Body of pancreas (tissue), 4 donors: ENCODE measurements at regions not wholly inside any gene's neighbourhood (a gene's known extent, or its start where the extent isn't known, plus 50 kb on each side); places are given as distances from the start of the nearest gene placed in this dataset.

Source experiments
- ATAC-seq: fragments of 150-250 bp; one replicate; pipeline ENCODE4 v1.9.1; 2016
- DNase-seq, 4 donors: peaks; one replicate each; pipeline ENCODE4 v3.0.0-alpha.2; 2019
- H3K27ac ChIP-seq, 4 donors: fragments of 200-600 bp; sonication (generic); 1 replicate in 3 of 4; 2 replicates in 1 of 4; pipeline versions ENCODE4 v1.5.1 to v1.6.1; 2016 to 2019; ENCODE audit warnings: mild to moderate bottlenecking in 1 of 4, mixed read lengths in 1 of 4, moderate library complexity in 1 of 4
- H3K27me3 ChIP-seq, 2 donors: fragments of 200-600 bp; sonication (generic); one replicate each; pipeline ENCODE4 v1.6.0; 2016; ENCODE audit warnings: mild to moderate bottlenecking in 1 of 2
- H3K36me3 ChIP-seq, 2 donors: fragments of 200-600 bp; sonication (generic); replicated peaks in 1 of 2; 2 replicates each; pipeline ENCODE4 v1.5.1; 2016; ENCODE audit warnings: low read depth in 2 of 2; ENCODE audit not compliant: insufficient read depth in 1 of 2
- H3K4me1 ChIP-seq: fragments of 200-600 bp; sonication (generic); one replicate; pipeline ENCODE4 v1.6.0; 2016
- H3K4me3 ChIP-seq, 2 donors: fragments of 200-600 bp; sonication (generic); 1 replicate in 1 of 2; 2 replicates in 1 of 2; pipeline ENCODE4 v1.5.1; 2016 to 2019
- H3K9me3 ChIP-seq, 3 donors: fragments of 200-600 bp; sonication (generic); 1 replicate in 2 of 3; 2 replicates in 1 of 3; pipeline ENCODE4 v1.5.1; 2016
- CTCF ChIP-seq, 7 experiments: fragments of 450-650 bp in 4 of 7; fragments of 200-600 bp in 3 of 7; sonication (generic) in 3 of 7; IDR thresholded peaks; one replicate each; pipeline ENCODE4 v1.5.1; 2016 to 2019; ENCODE audit warnings: antibody characterized with exemption in 7 of 7
- POLR2A ChIP-seq, 3 donors: fragments of 450-650 bp; IDR thresholded peaks; one replicate each; pipeline ENCODE4 v1.6.1; 2016; ENCODE audit warnings: antibody characterized with exemption in 3 of 3, mild to moderate bottlenecking in 2 of 3
- WGBS, 2 donors: methylation state at CpG; one replicate each; pipeline ENCODE4 v1.1.5; 2017; 5-methylcytosine and 5-hydroxymethylcytosine counted together
- intact Hi-C: fragments of 100-400 bp; cut with DNase I; formaldehyde crosslinking; loops from one replicate; pipeline ENCODE4 v1.15.1; 2023

- Histone ChIP-seq H3K27ac (no peak overlapping the region), H3K36me3 (no peaks in the 10 kb centered on the region), H3K9me3 (no peaks in the 10 kb centered on the region), H3K27me3 (no peaks in the 10 kb centered on the region), H3K4me1 (no peaks in the 10 kb centered on the region), H3K4me3 (no peak overlapping the region)
- ATAC-seq: no peak
- intact Hi-C loops: no loop called here
- WGBS, 2 donors: 58 to 60% methylated on average over 4 to 8 of the region's 8 CpGs
- DNase-seq: peak in 1 of 4 donors; percentile 2
- TF ChIP-seq CTCF (IDR thresholded peaks at IDR 0.05) (no peak), POLR2A (IDR thresholded peaks at IDR 0.05) (no peak)
Observed at GRCh38 chrX:116667346-116668134, 204.8 kb upstream of the CT83 start.

- DNase-seq (no peak), ATAC-seq (no peak)
- H3K27me3 ChIP-seq: no peaks in the 10 kb centered on the region
- no peak for TF ChIP-seq POLR2A (IDR thresholded peaks at IDR 0.05)
- TF ChIP-seq CTCF (IDR thresholded peaks at IDR 0.05): peak in 1 of 7 experiments; percentile 12
- H3K4me3 ChIP-seq: no peak overlapping the region
- no peak overlapping the region for H3K27ac ChIP-seq
- intact Hi-C loops: no loop called here
- H3K36me3 ChIP-seq: no peaks in the 10 kb centered on the region
- H3K9me3 ChIP-seq: no peaks in the 10 kb centered on the region
- H3K4me1 ChIP-seq: no peaks in the 10 kb centered on the region
Observed at GRCh38 chrX:116657071-116657470, 194.3 kb upstream of the CT83 start.

- WGBS, 2 donors: 100% methylated on average over 1 of the region's 1 CpG; no CpG with 5 or more reads in 1 of the 2 donors
- Histone ChIP-seq H3K27me3 (no peaks in the 10 kb centered on the region), H3K27ac (no peak overlapping the region), H3K4me1 (no peaks in the 10 kb centered on the region), H3K9me3 (no peaks in the 10 kb centered on the region), H3K4me3 (no peak overlapping the region), H3K36me3 (no peaks in the 10 kb centered on the region)
- no peak for DNase-seq
- intact Hi-C loops: no loop called here
- TF ChIP-seq POLR2A (IDR thresholded peaks at IDR 0.05) (no peak), CTCF (IDR thresholded peaks at IDR 0.05) (no peak)
- ATAC-seq: no peak
Observed at GRCh38 chrX:116628464-116628863, 165.7 kb upstream of the CT83 start.

- Histone ChIP-seq H3K27ac (no peak overlapping the region), H3K4me1 (no peaks in the 10 kb centered on the region), H3K4me3 (no peak overlapping the region), H3K9me3 (no peaks in the 10 kb centered on the region), H3K36me3 (no peaks in the 10 kb centered on the region), H3K27me3 (no peaks in the 10 kb centered on the region)
- TF ChIP-seq CTCF (IDR thresholded peaks at IDR 0.05) (no peak), POLR2A (IDR thresholded peaks at IDR 0.05) (no peak)
- 26 to 48% methylated on average over 1 of the region's 1 CpG for WGBS, 2 donors
- intact Hi-C loops: no loop called here
- DNase-seq (no peak), ATAC-seq (no peak)
Observed at GRCh38 chrX:116618546-116618945, 155.8 kb upstream of the CT83 start.

- H3K9me3 ChIP-seq: no peaks in the 10 kb centered on the region
- no peak overlapping the region for H3K4me3 ChIP-seq
- 0 to 5% methylated on average over 1 of the region's 1 CpG for WGBS, 2 donors
- no peak overlapping the region for H3K27ac ChIP-seq
- DNase-seq (no peak), ATAC-seq (no peak)
- TF ChIP-seq POLR2A (IDR thresholded peaks at IDR 0.05): no peak
- no peak for TF ChIP-seq CTCF (IDR thresholded peaks at IDR 0.05)
- H3K4me1 ChIP-seq: no peaks in the 10 kb centered on the region
- intact Hi-C loops: no loop called here
- no peaks in the 10 kb centered on the region for H3K27me3 ChIP-seq
- no peaks in the 10 kb centered on the region for H3K36me3 ChIP-seq
Observed at GRCh38 chrX:116607776-116608175, 145.0 kb upstream of the CT83 start.
